SK-N-MC (cell line): ENCODE measurements at regions not wholly inside any gene's neighbourhood (a gene's known extent, or its start where the extent isn't known, plus 50 kb on each side); places are given as distances from the start of the nearest gene placed in this dataset.

Experiments used
- EZH2 ChIP-seq: fragments of 200-600 bp; sonication (generic); IDR thresholded peaks from one replicate; pipeline ENCODE4 v1.6.1; 2017; ENCODE audit warnings: antibody characterized with exemption
- POLR2AphosphoS5 ChIP-seq: IDR thresholded peaks from 2 replicates; pipeline ENCODE4 v1.6.1; 2012; ENCODE audit warnings: mild to moderate bottlenecking, low read depth, low read length, borderline replicate concordance

DNA sequence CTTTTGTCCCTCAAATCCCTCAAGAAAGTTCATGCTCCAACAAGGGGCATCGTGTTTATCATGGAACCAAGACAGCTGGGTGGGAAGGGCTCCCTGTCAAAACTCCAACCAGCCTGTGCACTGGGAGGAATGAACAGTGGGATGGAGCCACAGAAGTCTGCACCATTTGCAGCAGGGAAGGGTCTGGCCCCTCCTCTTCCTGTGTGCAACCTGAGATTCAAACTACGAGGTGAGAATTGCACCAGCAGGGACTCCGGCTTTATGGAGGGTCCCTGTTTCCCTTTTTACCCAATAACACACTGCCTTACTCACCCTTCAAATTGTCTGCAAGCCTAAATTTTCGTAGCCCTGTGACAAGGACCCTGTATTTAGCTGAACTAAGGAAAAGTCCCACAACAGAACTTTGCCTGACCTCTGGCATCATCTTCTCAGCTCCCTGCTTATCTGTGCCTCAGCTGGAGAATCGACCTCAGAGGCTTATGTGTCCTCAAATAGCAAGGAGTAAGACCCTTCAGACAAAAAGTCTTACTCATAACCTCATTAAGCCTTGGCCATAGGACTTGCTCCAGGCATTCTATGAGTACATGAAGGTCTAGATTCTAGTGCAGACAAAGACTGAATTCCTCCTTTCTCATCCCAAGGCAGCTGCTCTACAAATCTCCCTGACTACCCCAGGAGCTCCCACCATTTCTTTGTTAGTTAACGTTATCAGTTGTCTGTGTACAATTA is 178.3 kb upstream of the SERPINE2 start:
- TF ChIP-seq EZH2 (no peak), POLR2AphosphoS5 (no peak)
